HG03469 (cell line): ENCODE measurements at regions not wholly inside any gene's neighbourhood (a gene's known extent, or its start where the extent isn't known, plus 50 kb on each side); places are given as distances from the start of the nearest gene placed in this dataset.

Experiments
- ATAC-seq: cut with Tn5 transposase; IDR thresholded peaks from one replicate; pipeline ENCODE4 v1.9.1; 2021; ENCODE audit warnings: mild to moderate bottlenecking, moderate library complexity, moderate number of reproducible peaks; ENCODE audit not compliant: unreplicated experiment

DNA sequence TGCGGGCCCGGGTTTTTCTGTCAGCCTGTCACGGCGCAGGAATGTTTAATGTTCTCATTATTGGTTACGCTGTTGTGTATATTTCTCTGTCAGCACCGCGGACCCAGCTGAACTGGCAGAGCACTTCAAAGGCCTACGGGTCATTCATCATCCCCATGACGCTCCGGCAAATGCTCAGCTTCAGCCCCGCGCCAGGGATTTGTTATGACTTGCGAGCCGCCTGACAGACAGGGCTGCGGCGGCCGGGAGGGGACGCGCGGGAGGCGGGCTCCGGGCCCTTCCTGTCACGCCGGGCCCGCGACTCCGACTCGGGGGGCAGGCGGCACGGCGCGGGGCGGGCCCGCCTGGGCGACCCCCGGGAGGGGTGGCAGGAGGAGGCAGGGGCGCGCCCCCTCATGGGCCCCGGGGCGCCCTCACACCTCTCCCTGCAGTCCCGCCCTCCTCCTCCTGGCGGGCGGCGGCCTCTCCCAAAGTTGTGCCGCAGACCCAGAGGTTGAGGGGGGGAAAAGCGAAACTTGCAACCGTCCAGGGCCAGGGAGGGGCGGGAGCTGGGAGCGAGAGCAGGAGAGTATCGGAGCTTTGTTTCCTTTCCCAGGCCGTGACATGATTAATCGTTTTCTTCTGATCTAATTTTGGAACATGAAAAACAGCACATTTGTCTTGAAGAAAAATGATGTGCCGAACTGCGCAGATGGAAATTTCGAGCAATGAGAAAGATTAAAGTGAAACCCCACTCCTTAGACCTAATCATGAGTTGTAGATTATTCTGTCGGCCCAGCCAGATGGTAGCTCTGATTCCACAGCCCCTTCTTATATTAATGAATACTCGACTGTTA, 59.3 kb upstream of the COMTD1 start:
- ATAC-seq, result no peak

DNA sequence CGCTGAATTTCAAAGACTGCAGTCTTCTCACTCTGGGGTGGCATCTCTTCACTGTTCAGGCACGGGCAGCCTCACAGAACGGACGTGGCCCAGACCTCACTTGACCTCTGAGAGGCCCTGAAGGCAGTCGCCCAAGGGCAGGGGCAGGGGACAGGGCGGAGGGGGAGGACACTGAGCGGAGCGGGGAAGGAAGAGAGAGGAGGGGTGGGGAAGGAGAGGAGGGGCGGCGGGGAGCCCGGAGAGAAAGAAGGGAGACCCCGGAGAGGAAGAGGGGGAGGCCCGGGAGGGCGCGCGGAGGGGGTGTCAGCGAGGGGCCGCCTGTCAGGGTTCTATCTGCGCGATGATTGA, 58.7 kb upstream of the COMTD1 start:
- ATAC-seq, result no peak

DNA sequence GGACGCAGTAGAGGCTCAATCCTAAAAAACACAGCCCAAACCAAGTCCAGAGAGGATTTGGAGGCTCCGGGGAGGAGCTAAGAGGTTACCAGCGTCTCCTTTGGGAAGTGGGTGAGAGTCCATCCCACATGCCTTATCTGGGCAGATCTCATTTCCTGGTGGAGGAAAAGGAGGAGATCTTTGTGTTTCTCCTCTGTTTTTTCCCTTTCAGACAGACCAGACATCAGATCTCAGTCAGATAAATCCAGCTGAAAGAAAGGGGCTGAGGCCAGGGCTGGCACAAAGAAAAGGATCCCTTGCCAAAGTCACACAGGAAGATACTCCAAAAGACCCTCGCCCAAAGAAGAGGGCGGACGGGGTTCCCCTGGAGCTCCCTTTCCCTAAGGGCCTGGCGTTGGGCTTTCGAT, 58.3 kb upstream of the COMTD1 start:
- ATAC-seq, result no peak

DNA sequence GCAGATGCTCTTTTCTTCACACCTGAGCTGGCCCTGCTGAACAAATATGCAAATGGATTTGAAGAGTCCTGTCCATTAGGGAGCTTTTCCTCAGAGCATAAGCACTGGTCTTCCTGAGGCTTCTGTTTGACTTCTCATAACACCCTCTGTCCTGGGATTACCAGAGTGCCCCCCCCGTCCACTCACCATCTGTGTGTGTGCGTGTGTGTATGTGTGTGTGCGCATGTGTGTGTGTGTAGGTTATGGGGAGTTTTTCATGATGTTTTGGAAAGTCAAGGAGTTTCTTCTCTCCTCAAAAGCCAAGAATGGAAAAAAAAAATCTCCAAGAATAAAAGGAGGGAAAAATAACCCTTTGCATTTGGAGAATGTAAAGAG, 57.7 kb upstream of the COMTD1 start:
- ATAC-seq, result no peak

DNA sequence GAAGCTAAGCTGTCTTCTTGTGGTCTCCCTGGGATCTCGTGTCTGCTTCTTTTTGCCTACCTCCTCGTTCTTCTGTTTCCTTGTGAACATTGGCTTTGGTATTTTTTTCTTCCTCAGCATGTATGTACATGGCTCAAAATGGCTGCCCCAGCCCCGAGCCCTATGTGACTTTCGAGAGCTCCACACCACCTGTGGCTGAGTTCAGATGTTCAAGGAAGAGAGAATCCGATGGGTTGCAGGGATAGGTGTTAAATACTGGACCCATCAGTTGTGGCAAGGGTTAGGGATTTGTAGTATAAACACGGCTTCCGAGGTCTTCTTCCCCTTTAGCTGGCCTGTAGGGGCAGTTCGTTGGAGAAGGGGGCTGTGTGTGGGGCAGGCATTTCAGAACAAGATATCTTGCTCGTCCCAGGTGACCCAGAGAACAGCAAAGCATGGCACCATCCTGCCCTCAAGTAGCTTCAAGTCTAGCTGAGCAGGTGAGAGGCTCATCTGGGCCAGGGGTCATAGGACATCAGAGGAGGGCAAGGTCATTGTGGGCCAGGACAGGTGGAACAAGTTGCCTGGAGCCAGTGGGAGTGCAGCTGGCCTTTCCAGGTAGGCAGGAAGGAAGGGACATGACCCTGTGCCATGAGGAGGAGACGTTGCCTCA, 57.2 kb upstream of the COMTD1 start:
- ATAC-seq, result no peak

GRCh38 chr10:75291805-75292204, 56.0 kb upstream of the COMTD1 start:
- ATAC-seq, result no peak

GRCh38 chr10:75288140-75288711, 52.5 kb upstream of the COMTD1 start:
- ATAC-seq, result no peak

GRCh38 chr10:75287697-75288096, 51.9 kb upstream of the COMTD1 start:
- ATAC-seq, result no peak

GRCh38 chr10:75286901-75287300, 51.1 kb upstream of the COMTD1 start:
- no peak for ATAC-seq
